ENCODE measurements at regions not wholly inside any gene's neighbourhood (a gene's known extent, or its start where the extent isn't known, plus 50 kb on each side); places are given as distances from the start of the nearest gene placed in this dataset.

- no peak overlapping the region for H3K27ac ChIP-seq (ENCODE audit: low read length in 2 of 2)
- no peaks in the 10 kb centered on the region for H3K79me2 ChIP-seq (ENCODE audit: control insufficient read depth, insufficient read depth, low read length)
- WGBS (ENCODE audit: insufficient coverage): no CpG with 5 or more reads among the region's 3 CpGs
- CTCF ChIA-PET: no interaction called here
- H2AFZ ChIP-seq (ENCODE audit: insufficient read depth, low read depth, low read length, poor library complexity, severe bottlenecking): no peak overlapping the region
- H3K9me3 ChIP-seq (ENCODE audit: control extremely low read depth in 1 of 3, control insufficient read depth in 2 of 3, insufficient read depth in 1 of 3, low read length in 2 of 3): peaks cover 0 to 3% (median 0%) of the 10 kb centered on the region in 3 donors
- no peak overlapping the region for H3K4me3 ChIP-seq (ENCODE audit: control extremely low read depth in 1 of 5, extremely low read depth in 1 of 5, insufficient read depth in 1 of 5, low read depth in 2 of 5, low read length in 4 of 5)
- no peak for DNase-seq
- Mint-ChIP-seq H3K9me3 (ENCODE audit: insufficient read depth) (peaks cover under 1% of the 10 kb centered on the region), H3K4me3 (no peak overlapping the region), H3K27ac (no peak overlapping the region), H3K4me1 (peaks cover 3% of the 10 kb centered on the region), H3K27me3 (no peaks in the 10 kb centered on the region)
- H3K9ac ChIP-seq (ENCODE audit: low read length): no peak overlapping the region
- H3K27me3 ChIP-seq (replicated peaks in 1 of 4; ENCODE audit: control extremely low read depth in 1 of 4, control insufficient read depth in 3 of 4, insufficient read depth in 4 of 4, low read length in 3 of 4): no peaks in the 10 kb centered on the region
- intact Hi-C loops (cut with micrococcal nuclease): no loop called here
- H3K36me3 ChIP-seq (replicated peaks in 1 of 2; ENCODE audit: control extremely low read depth in 1 of 2, control insufficient read depth in 1 of 2, extremely low read depth in 1 of 2, insufficient read depth in 2 of 2, low read length in 1 of 2): no peaks in the 10 kb centered on the region
- no peaks in the 10 kb centered on the region for H4K20me1 ChIP-seq (ENCODE audit: control insufficient read depth, insufficient read depth, low read length, poor library complexity, severe bottlenecking)
- no peak for ATAC-seq (ENCODE audit: low read depth)
- TF ChIP-seq CTCF (IDR thresholded peaks at IDR 0.05) (no peak), EZH2 (IDR thresholded peaks at IDR 0.05; ENCODE audit: borderline replicate concordance, insufficient read depth, low read depth, low read length, poor library complexity, severe bottlenecking) (no peak)
- no peak overlapping the region for H3K4me2 ChIP-seq (replicated peaks; ENCODE audit: low read depth, low read length, poor library complexity, severe bottlenecking)
- peaks cover under 1% of the 10 kb centered on the region in 2 donors for H3K4me1 ChIP-seq (ENCODE audit: control insufficient read depth in 2 of 2, insufficient read depth in 2 of 2, low read length in 2 of 2)
- POLR2A ChIA-PET: no interaction called here
These were observed 1917.0 kb downstream of the MRPL39 start for GRCh38 chr21:23690316-23690715.

- Mint-ChIP-seq H3K9me3 (ENCODE audit: insufficient read depth) (no peaks in the 10 kb centered on the region), H3K4me1 (no peaks in the 10 kb centered on the region), H3K27ac (no peak overlapping the region), H3K4me3 (no peak overlapping the region), H3K27me3 (no peaks in the 10 kb centered on the region)
- Histone ChIP-seq H3K4me3 (ENCODE audit: control extremely low read depth in 1 of 5, extremely low read depth in 1 of 5, insufficient read depth in 1 of 5, low read depth in 2 of 5, low read length in 4 of 5) (no peak overlapping the region), H2AFZ (ENCODE audit: insufficient read depth, low read depth, low read length, poor library complexity, severe bottlenecking) (no peak overlapping the region), H3K79me2 (ENCODE audit: control insufficient read depth, insufficient read depth, low read length) (no peaks in the 10 kb centered on the region), H4K20me1 (ENCODE audit: control insufficient read depth, insufficient read depth, low read length, poor library complexity, severe bottlenecking) (no peaks in the 10 kb centered on the region), H3K4me2 (replicated peaks; ENCODE audit: low read depth, low read length, poor library complexity, severe bottlenecking) (no peak overlapping the region), H3K27me3 (replicated peaks in 1 of 4; ENCODE audit: control extremely low read depth in 1 of 4, control insufficient read depth in 3 of 4, insufficient read depth in 4 of 4, low read length in 3 of 4) (no peaks in the 10 kb centered on the region), H3K9me3 (ENCODE audit: control extremely low read depth in 1 of 3, control insufficient read depth in 2 of 3, insufficient read depth in 1 of 3, low read length in 2 of 3) (no peaks in the 10 kb centered on the region), H3K9ac (ENCODE audit: low read length) (no peak overlapping the region), H3K27ac (ENCODE audit: low read length in 2 of 2) (no peak overlapping the region), H3K4me1 (ENCODE audit: control insufficient read depth in 2 of 2, insufficient read depth in 2 of 2, low read length in 2 of 2) (no peaks in the 10 kb centered on the region), H3K36me3 (replicated peaks in 1 of 2; ENCODE audit: control extremely low read depth in 1 of 2, control insufficient read depth in 1 of 2, extremely low read depth in 1 of 2, insufficient read depth in 2 of 2, low read length in 1 of 2) (no peaks in the 10 kb centered on the region)
- no CpG with 5 or more reads among the region's 3 CpGs for WGBS (ENCODE audit: insufficient coverage)
- DNase-seq (no peak), ATAC-seq (ENCODE audit: low read depth) (no peak)
- POLR2A ChIA-PET: no interaction called here
- TF ChIP-seq EZH2 (IDR thresholded peaks at IDR 0.05; ENCODE audit: borderline replicate concordance, insufficient read depth, low read depth, low read length, poor library complexity, severe bottlenecking): no peak
- no peak for TF ChIP-seq CTCF (IDR thresholded peaks at IDR 0.05)
- CTCF ChIA-PET: no interaction called here
- intact Hi-C loops (cut with micrococcal nuclease): no loop called here
These were observed 1920.4 kb downstream of the MRPL39 start for GRCh38 chr21:23686737-23687523.

Data from B cell (primary cell).